SK-N-SH (cell line): ENCODE measurements at regions not wholly inside any gene's neighbourhood (a gene's known extent, or its start where the extent isn't known, plus 50 kb on each side); places are given as distances from the start of the nearest gene placed in this dataset.

Experiments used
- CTCF ChIA-PET: fragments of 300-600, 350-600 bp; formaldehyde crosslinking; extraction: SDS; loops from one replicate; lab custom pipeline; 2021; lab: Yijun Ruan, JAX
- POLR2A ChIA-PET: fragments of 350-600 bp; sonication (Branson Sonifier 250); formaldehyde crosslinking; extraction: SDS; loops from one replicate; lab custom pipeline; 2020; ENCODE audit warnings: antibody characterized with exemption, inconsistent platforms; lab: Yijun Ruan, JAX
- DNase-seq: peaks from one replicate; pipeline ENCODE4 v3.0.0; 2012
- H2AFZ ChIP-seq: fragments of 200-600 bp; sonication (generic); 2 replicates; pipeline ENCODE4 v1.8.1; 2016; ENCODE audit warnings: antibody characterized with exemption, mild to moderate bottlenecking, low read depth
- H3F3A ChIP-seq: fragments of 200-600 bp; sonication (generic); replicated peaks from 2 replicates; pipeline ENCODE3; 2016; ENCODE audit warnings: antibody characterized with exemption, mild to moderate bottlenecking; ENCODE audit not compliant: insufficient read depth
- H3K27ac ChIP-seq, 2 experiments: fragments of 200-500 bp in 1 of 2; fragments of 200-600 bp in 1 of 2; sonication (Bioruptor generic) in 1 of 2; sonication (generic), shearing (Covaris generic) in 1 of 2; 2 replicates each; pipeline versions ENCODE4 v1.5.1 to v1.6.1; 2014 to 2016; ENCODE audit warnings: low read depth in 2 of 2, inconsistent platforms in 1 of 2, low read length in 1 of 2, mild to moderate bottlenecking in 1 of 2, mixed read lengths in 1 of 2
- H3K27me3 ChIP-seq: fragments of 200-600 bp; sonication (generic), shearing (Covaris generic); 2 replicates; pipeline ENCODE4 v1.6.1; 2016; ENCODE audit warnings: mixed run types; ENCODE audit not compliant: insufficient read depth
- H3K36me3 ChIP-seq, 2 experiments: fragments of 200-500 bp in 1 of 2; fragments of 200-600 bp in 1 of 2; sonication (Bioruptor generic) in 1 of 2; sonication (generic) in 1 of 2; replicated peaks in 1 of 2; 2 replicates each; pipeline versions ENCODE3 to v1.5.1; 2014 to 2016; ENCODE audit warnings: low read length in 1 of 2, mild to moderate bottlenecking in 1 of 2; ENCODE audit not compliant: insufficient read depth in 2 of 2, control insufficient read depth in 1 of 2
- H3K4me1 ChIP-seq, 2 experiments: fragments of 200-500 bp in 1 of 2; fragments of 200-600 bp in 1 of 2; sonication (Bioruptor generic) in 1 of 2; sonication (generic), shearing (Covaris generic) in 1 of 2; 2 replicates each; pipeline versions ENCODE4 v1.5.1 to v1.6.1; 2014 to 2016; ENCODE audit warnings: low read depth in 1 of 2, low read length in 1 of 2, mixed run types in 1 of 2; ENCODE audit not compliant: insufficient read depth in 2 of 2, control insufficient read depth in 1 of 2
- H3K4me2 ChIP-seq: fragments of 200-600 bp; sonication (generic), shearing (Covaris generic); 2 replicates; pipeline ENCODE4 v1.6.1; 2017; ENCODE audit warnings: mixed run types
- H3K4me3 ChIP-seq, 2 experiments: fragments of 200-500 bp in 1 of 2; fragments of 200-600 bp in 1 of 2; sonication (Bioruptor generic) in 1 of 2; sonication (generic), shearing (Covaris generic) in 1 of 2; 2 replicates each; pipeline versions ENCODE4 v1.5.1 to v1.8.1; 2014 to 2016; ENCODE audit warnings: low read depth in 2 of 2, inconsistent platforms in 1 of 2, low read length in 1 of 2, mild to moderate bottlenecking in 1 of 2, mixed read lengths in 1 of 2, moderate library complexity in 1 of 2
- H3K79me2 ChIP-seq: fragments of 200-600 bp; sonication (generic); 2 replicates; pipeline ENCODE4 v1.8.1; 2017; ENCODE audit warnings: mild to moderate bottlenecking; ENCODE audit not compliant: insufficient read depth
- H3K9ac ChIP-seq: fragments of 200-600 bp; sonication (generic); 2 replicates; pipeline ENCODE4 v1.6.1; 2017; ENCODE audit warnings: mixed run types
- H3K9me2 ChIP-seq: fragments of 200-600 bp; sonication (generic); 2 replicates; pipeline ENCODE4 v1.6.1; 2017; ENCODE audit warnings: mixed run types
- H3K9me3 ChIP-seq: fragments of 200-600 bp; sonication (generic); 2 replicates; pipeline ENCODE4 v1.6.1; 2017; ENCODE audit warnings: mixed run types, mild to moderate bottlenecking, moderate library complexity
- H4K20me1 ChIP-seq: fragments of 200-600 bp; sonication (generic); 2 replicates; pipeline ENCODE4 v1.6.1; 2017; ENCODE audit warnings: mild to moderate bottlenecking, mixed run types; ENCODE audit not compliant: insufficient read depth
- CHD2 ChIP-seq: fragments of 150-350 bp; IDR thresholded peaks from 2 replicates; pipeline ENCODE4 v1.6.1; 2018; ENCODE audit warnings: low read length; ENCODE audit not compliant: partially characterized antibody
- EZH2phosphoT487 ChIP-seq: fragments of 200-600 bp; sonication (generic); IDR thresholded peaks from 2 replicates; pipeline ENCODE4 v1.6.1; 2017; ENCODE audit warnings: low read depth, mixed run types, mild to moderate bottlenecking, antibody characterized with exemption, moderate library complexity, borderline replicate concordance
- GABPA ChIP-seq: IDR thresholded peaks from 2 replicates; pipeline ENCODE4 v1.4.0; 2012; ENCODE audit warnings: low read depth, mild to moderate bottlenecking
- GATA2 ChIP-seq: sonication (generic); formaldehyde crosslinking; IDR thresholded peaks from 2 replicates; pipeline ENCODE4 v1.5.0; 2020; ENCODE audit warnings: mild to moderate bottlenecking, missing genetic modification reagents
- RAD21 ChIP-seq: IDR thresholded peaks from 2 replicates; pipeline ENCODE4 v1.6.1; 2012; ENCODE audit warnings: mild to moderate bottlenecking, low read length
- RCOR1 ChIP-seq: fragments of 150-350 bp; IDR thresholded peaks from 2 replicates; pipeline ENCODE4 v1.6.1; 2017; ENCODE audit warnings: antibody characterized with exemption, low read length
- SMC3 ChIP-seq: IDR thresholded peaks from 2 replicates; pipeline ENCODE4 v1.6.1; 2012; ENCODE audit warnings: low read depth, low read length, improper control_type of control experiment
- TEAD4 ChIP-seq: IDR thresholded peaks from 2 replicates; pipeline ENCODE4 v1.4.0; 2012; ENCODE audit warnings: mild to moderate bottlenecking, borderline replicate concordance; ENCODE audit not compliant: insufficient read depth
- YY1 ChIP-seq: IDR thresholded peaks from 2 replicates; pipeline ENCODE4 v1.4.0; 2012; ENCODE audit warnings: low read depth, mild to moderate bottlenecking
- WGBS: methylation state at CpG from one replicate; pipeline ENCODE4 v1.1.6; 2017; ENCODE audit warnings: low lambda C conversion rate; 5-methylcytosine and 5-hydroxymethylcytosine counted together
- TF ChIP-seq, protein P1 (sequence below): IDR thresholded peaks from 2 replicates; pipeline ENCODE4; 2012
- TF ChIP-seq, protein P2 (sequence below): IDR thresholded peaks from 2 replicates; pipeline ENCODE4 v1.4.0; 2012; ENCODE audit warnings: low read depth, borderline replicate concordance
- TF ChIP-seq, protein P3 (sequence below): IDR thresholded peaks from 2 replicates; pipeline ENCODE4 v1.4.0; 2012; ENCODE audit warnings: low read depth
- TF ChIP-seq, protein P4 (sequence below): IDR thresholded peaks from 2 replicates; pipeline ENCODE4 v1.4.0; 2012; ENCODE audit warnings: low read depth, borderline replicate concordance
- TF ChIP-seq, protein P5 (sequence below): fragments of 200-600 bp; sonication (generic); IDR thresholded peaks from 2 replicates; pipeline ENCODE4 v1.6.1; 2017; ENCODE audit warnings: antibody characterized with exemption, mild to moderate bottlenecking, moderate library complexity

DNA sequence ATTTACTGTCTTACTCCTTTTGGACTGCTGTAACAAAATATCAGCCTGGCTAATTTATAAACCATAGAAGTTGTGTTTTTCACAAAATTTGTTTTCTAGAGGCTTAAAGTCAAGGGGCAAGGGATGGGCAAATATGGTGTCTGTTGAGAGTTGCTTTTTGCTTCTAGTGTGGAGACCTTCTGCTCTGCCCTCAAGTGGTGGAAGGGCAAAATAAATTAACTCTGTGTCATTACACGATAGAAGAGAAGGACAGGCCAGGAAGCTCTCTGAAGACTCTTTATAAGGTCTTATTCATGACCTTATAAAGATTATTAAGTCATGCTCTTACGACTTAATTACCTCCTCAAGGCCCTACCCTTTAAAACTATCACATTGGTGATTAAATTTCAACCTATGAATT, 181.2 kb upstream of the LRATD1 start:
- Histone ChIP-seq H3K27ac (no peak overlapping the region), H3K9me2 (no peaks in the 10 kb centered on the region), H2AFZ (no peak overlapping the region), H4K20me1 (no peaks in the 10 kb centered on the region), H3K9me3 (no peaks in the 10 kb centered on the region), H3K27me3 (no peaks in the 10 kb centered on the region), H3K79me2 (no peaks in the 10 kb centered on the region), H3K4me1 (no peaks in the 10 kb centered on the region), H3K4me2 (no peak overlapping the region), H3F3A (no peaks in the 10 kb centered on the region), H3K36me3 (no peaks in the 10 kb centered on the region), H3K4me3 (no peak overlapping the region), H3K9ac (no peak overlapping the region)
- ChIA-PET POLR2A (no interaction called here), CTCF (interaction anchor here (1.0 kb wide), 1 partner anchor 28 kb away, joined by 3 read pairs; no protein-coding TSS in a partner anchor)
- TF ChIP-seq YY1 (no peak), SMC3 (peak; percentile 15; the same call in 1 of the 2 replicates), RAD21 (peak; percentile 39), TEAD4 (no peak), EZH2phosphoT487 (no peak), GATA2 (no peak), GABPA (no peak), CHD2 (no peak), RCOR1 (no peak)
- TF ChIP-seq, protein P1, sequence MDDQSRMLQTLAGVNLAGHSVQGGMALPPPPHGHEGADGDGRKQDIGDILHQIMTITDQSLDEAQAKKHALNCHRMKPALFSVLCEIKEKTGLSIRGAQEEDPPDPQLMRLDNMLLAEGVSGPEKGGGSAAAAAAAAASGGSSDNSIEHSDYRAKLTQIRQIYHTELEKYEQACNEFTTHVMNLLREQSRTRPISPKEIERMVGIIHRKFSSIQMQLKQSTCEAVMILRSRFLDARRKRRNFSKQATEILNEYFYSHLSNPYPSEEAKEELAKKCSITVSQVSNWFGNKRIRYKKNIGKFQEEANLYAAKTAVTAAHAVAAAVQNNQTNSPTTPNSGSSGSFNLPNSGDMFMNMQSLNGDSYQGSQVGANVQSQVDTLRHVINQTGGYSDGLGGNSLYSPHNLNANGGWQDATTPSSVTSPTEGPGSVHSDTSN, result no peak
- TF ChIP-seq, protein P2, sequence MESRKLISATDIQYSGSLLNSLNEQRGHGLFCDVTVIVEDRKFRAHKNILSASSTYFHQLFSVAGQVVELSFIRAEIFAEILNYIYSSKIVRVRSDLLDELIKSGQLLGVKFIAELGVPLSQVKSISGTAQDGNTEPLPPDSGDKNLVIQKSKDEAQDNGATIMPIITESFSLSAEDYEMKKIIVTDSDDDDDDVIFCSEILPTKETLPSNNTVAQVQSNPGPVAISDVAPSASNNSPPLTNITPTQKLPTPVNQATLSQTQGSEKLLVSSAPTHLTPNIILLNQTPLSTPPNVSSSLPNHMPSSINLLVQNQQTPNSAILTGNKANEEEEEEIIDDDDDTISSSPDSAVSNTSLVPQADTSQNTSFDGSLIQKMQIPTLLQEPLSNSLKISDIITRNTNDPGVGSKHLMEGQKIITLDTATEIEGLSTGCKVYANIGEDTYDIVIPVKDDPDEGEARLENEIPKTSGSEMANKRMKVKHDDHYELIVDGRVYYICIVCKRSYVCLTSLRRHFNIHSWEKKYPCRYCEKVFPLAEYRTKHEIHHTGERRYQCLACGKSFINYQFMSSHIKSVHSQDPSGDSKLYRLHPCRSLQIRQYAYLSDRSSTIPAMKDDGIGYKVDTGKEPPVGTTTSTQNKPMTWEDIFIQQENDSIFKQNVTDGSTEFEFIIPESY, result no peak
- TF ChIP-seq, protein P3, sequence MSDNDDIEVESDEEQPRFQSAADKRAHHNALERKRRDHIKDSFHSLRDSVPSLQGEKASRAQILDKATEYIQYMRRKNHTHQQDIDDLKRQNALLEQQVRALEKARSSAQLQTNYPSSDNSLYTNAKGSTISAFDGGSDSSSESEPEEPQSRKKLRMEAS, result no peak
- TF ChIP-seq, protein P4, sequence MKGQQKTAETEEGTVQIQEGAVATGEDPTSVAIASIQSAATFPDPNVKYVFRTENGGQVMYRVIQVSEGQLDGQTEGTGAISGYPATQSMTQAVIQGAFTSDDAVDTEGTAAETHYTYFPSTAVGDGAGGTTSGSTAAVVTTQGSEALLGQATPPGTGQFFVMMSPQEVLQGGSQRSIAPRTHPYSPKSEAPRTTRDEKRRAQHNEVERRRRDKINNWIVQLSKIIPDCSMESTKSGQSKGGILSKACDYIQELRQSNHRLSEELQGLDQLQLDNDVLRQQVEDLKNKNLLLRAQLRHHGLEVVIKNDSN, result no peak
- TF ChIP-seq, protein P5, sequence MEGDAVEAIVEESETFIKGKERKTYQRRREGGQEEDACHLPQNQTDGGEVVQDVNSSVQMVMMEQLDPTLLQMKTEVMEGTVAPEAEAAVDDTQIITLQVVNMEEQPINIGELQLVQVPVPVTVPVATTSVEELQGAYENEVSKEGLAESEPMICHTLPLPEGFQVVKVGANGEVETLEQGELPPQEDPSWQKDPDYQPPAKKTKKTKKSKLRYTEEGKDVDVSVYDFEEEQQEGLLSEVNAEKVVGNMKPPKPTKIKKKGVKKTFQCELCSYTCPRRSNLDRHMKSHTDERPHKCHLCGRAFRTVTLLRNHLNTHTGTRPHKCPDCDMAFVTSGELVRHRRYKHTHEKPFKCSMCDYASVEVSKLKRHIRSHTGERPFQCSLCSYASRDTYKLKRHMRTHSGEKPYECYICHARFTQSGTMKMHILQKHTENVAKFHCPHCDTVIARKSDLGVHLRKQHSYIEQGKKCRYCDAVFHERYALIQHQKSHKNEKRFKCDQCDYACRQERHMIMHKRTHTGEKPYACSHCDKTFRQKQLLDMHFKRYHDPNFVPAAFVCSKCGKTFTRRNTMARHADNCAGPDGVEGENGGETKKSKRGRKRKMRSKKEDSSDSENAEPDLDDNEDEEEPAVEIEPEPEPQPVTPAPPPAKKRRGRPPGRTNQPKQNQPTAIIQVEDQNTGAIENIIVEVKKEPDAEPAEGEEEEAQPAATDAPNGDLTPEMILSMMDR, result peak; percentile 28; the same call in 1 of the 2 replicates
- DNase-seq, result no peak
- 17% methylated on average over 2 of the region's 2 CpGs for WGBS
